GM21737 (cell line): ENCODE measurements at regions not wholly inside any gene's neighbourhood (a gene's known extent, or its start where the extent isn't known, plus 50 kb on each side); places are given as distances from the start of the nearest gene placed in this dataset.
"Not testable (repeated sequence)": the region's sequence is repeated elsewhere in the genome, so short reads cannot be mapped to it uniquely, and the experiment has no call there.

Experiments used
- ATAC-seq: cut with Tn5 transposase; IDR thresholded peaks from one replicate; pipeline ENCODE4 v1.9.1; 2021; ENCODE audit warnings: mild to moderate bottlenecking, moderate library complexity; ENCODE audit not compliant: unreplicated experiment

- ATAC-seq = no peak
Measured at GRCh38 chr14:41297576-41298327, 308.9 kb upstream of the LRFN5 start.

- ATAC-seq = no peak
Measured at GRCh38 chr14:41295734-41296133, 310.9 kb upstream of the LRFN5 start.

GRCh38 chr14:41289025-41289424, 317.7 kb upstream of the LRFN5 start:
- no peak for ATAC-seq

- ATAC-seq = no peak
Measured at GRCh38 chr14:41285186-41285748, 321.4 kb upstream of the LRFN5 start.

- no peak for ATAC-seq
Measured at GRCh38 chr14:41280745-41281144, 325.9 kb upstream of the LRFN5 start.

GRCh38 chr14:41277450-41277849, 329.2 kb upstream of the LRFN5 start:
- no peak for ATAC-seq

- ATAC-seq = no peak
Measured at GRCh38 chr14:41257476-41257875, 349.2 kb upstream of the LRFN5 start.

GRCh38 chr14:41235466-41235865, 371.2 kb upstream of the LRFN5 start:
- ATAC-seq = no peak

GRCh38 chr14:41230683-41231082, 376.0 kb upstream of the LRFN5 start:
- no peak for ATAC-seq

GRCh38 chr14:41229824-41230223, 376.9 kb upstream of the LRFN5 start:
- no peak for ATAC-seq

GRCh38 chr14:41225433-41225832, 381.2 kb upstream of the LRFN5 start:
- no peak for ATAC-seq

GRCh38 chr14:41222581-41222980, 384.1 kb upstream of the LRFN5 start:
- ATAC-seq = no peak

GRCh38 chr14:41214978-41215377, 391.7 kb upstream of the LRFN5 start:
- ATAC-seq = not testable (repeated sequence)

GRCh38 chr14:41201696-41202095, 405.0 kb upstream of the LRFN5 start:
- no peak for ATAC-seq

GRCh38 chr14:41187868-41188267, 418.8 kb upstream of the LRFN5 start:
- no peak for ATAC-seq

GRCh38 chr14:41171045-41171444, 435.6 kb upstream of the LRFN5 start:
- ATAC-seq = no peak

GRCh38 chr14:41167040-41167439, 439.6 kb upstream of the LRFN5 start:
- no peak for ATAC-seq

GRCh38 chr14:41154143-41154807, 452.4 kb upstream of the LRFN5 start:
- no peak for ATAC-seq

GRCh38 chr14:41146391-41146790, 460.3 kb upstream of the LRFN5 start:
- ATAC-seq = no peak

- ATAC-seq = no peak
Measured at GRCh38 chr14:41144370-41144769, 462.3 kb upstream of the LRFN5 start.

GRCh38 chr14:41137741-41138140, 468.9 kb upstream of the LRFN5 start:
- ATAC-seq = no peak

GRCh38 chr14:41130274-41130673, 476.4 kb upstream of the LRFN5 start:
- ATAC-seq = no peak
